Liver (tissue), 8 donors: ENCODE measurements at regions not wholly inside any gene's neighbourhood (a gene's known extent, or its start where the extent isn't known, plus 50 kb on each side); places are given as distances from the start of the nearest gene placed in this dataset.

Experiments used
- DNase-seq: peaks from one replicate; pipeline ENCODE4 v3.0.0-alpha.2; 2017; ENCODE audit warnings: low spot score
- H3K27ac ChIP-seq, 2 donors: one replicate each; pipeline ENCODE4 v1.7.0; 2013; ENCODE audit warnings: inconsistent platforms in 2 of 2, low read length in 2 of 2, control low read depth in 1 of 2, low read depth in 1 of 2, mild to moderate bottlenecking in 1 of 2
- H3K27me3 ChIP-seq, 4 donors: one replicate each; pipeline versions ENCODE4 v1.6.1 to v1.7.0; 2013; ENCODE audit warnings: low read length in 3 of 4, inconsistent platforms in 1 of 4, mild to moderate bottlenecking in 1 of 4, moderate library complexity in 1 of 4; ENCODE audit not compliant: control insufficient read depth in 4 of 4, insufficient read depth in 4 of 4
- H3K36me3 ChIP-seq, 4 donors: one replicate each; pipeline versions ENCODE4 v1.6.1 to v1.7.0; 2013; ENCODE audit warnings: low read length in 3 of 4, mild to moderate bottlenecking in 3 of 4, low read depth in 1 of 4, moderate library complexity in 1 of 4; ENCODE audit not compliant: control insufficient read depth in 4 of 4, insufficient read depth in 3 of 4
- H3K4me1 ChIP-seq, 4 donors: one replicate each; pipeline versions ENCODE4 v1.6.1 to v1.7.0; 2013; ENCODE audit warnings: low read length in 3 of 4, mild to moderate bottlenecking in 3 of 4, moderate library complexity in 1 of 4; ENCODE audit not compliant: control insufficient read depth in 4 of 4, insufficient read depth in 4 of 4
- H3K4me3 ChIP-seq, 3 donors: one replicate each; pipeline versions ENCODE4 v1.6.1 to v1.7.0; 2013; ENCODE audit warnings: low read length in 3 of 3, control low read depth in 1 of 3, low read depth in 1 of 3, mild to moderate bottlenecking in 1 of 3
- H3K9ac ChIP-seq, 2 donors: one replicate each; pipeline ENCODE4 v1.7.0; 2013; ENCODE audit warnings: low read length in 2 of 2, mild to moderate bottlenecking in 2 of 2, moderate library complexity in 2 of 2, control low read depth in 1 of 2, low read depth in 1 of 2
- H3K9me3 ChIP-seq, 4 donors: one replicate each; pipeline versions ENCODE4 v1.6.1 to v1.7.0; 2013; ENCODE audit warnings: low read length in 3 of 4; ENCODE audit not compliant: control insufficient read depth in 4 of 4
- CTCF ChIP-seq: fragments of 150-350 bp; IDR thresholded peaks from 2 replicates; pipeline ENCODE4 v1.5.1; 2017; ENCODE audit warnings: improper control_type of control experiment, low read depth, low read length; ENCODE audit not compliant: missing input control
- EGR1 ChIP-seq, 2 donors: IDR thresholded peaks; 2 replicates each; pipeline ENCODE4 v1.6.1; 2016 to 2018; ENCODE audit warnings: antibody characterized with exemption in 2 of 2, low read depth in 2 of 2
- FOXA1 ChIP-seq: IDR thresholded peaks from 2 replicates; pipeline ENCODE4 v1.6.1; 2016; ENCODE audit warnings: antibody characterized with exemption
- FOXA2 ChIP-seq: IDR thresholded peaks from 2 replicates; pipeline ENCODE4 v1.6.1; 2016; ENCODE audit warnings: antibody characterized with exemption
- GABPA ChIP-seq, 2 donors: IDR thresholded peaks in 1 of 2; conservative IDR thresholded peaks in 1 of 2; 2 replicates each; pipeline ENCODE4 v1.6.1; 2016; ENCODE audit warnings: antibody characterized with exemption in 2 of 2, mild to moderate bottlenecking in 1 of 2, moderate library complexity in 1 of 2
- HNF4A ChIP-seq, 2 donors: conservative IDR thresholded peaks; 2 replicates each; pipeline ENCODE4 v1.6.1; 2016; ENCODE audit warnings: antibody characterized with exemption in 2 of 2, mild to moderate bottlenecking in 2 of 2
- HNF4G ChIP-seq: IDR thresholded peaks from 2 replicates; pipeline ENCODE4 v1.6.1; 2016; ENCODE audit warnings: antibody characterized with exemption
- JUND ChIP-seq, 2 donors: IDR thresholded peaks; 2 replicates each; pipeline ENCODE4 v1.6.1; 2016; ENCODE audit warnings: antibody characterized with exemption in 2 of 2
- NR2F2 ChIP-seq: IDR thresholded peaks from 2 replicates; pipeline ENCODE4 v1.6.1; 2016; ENCODE audit warnings: antibody characterized with exemption
- RAD21 ChIP-seq, 2 donors: IDR thresholded peaks; 2 replicates each; pipeline ENCODE4 v1.6.1; 2016; ENCODE audit warnings: antibody characterized with exemption in 2 of 2, mild to moderate bottlenecking in 2 of 2
- REST ChIP-seq: IDR thresholded peaks from 2 replicates; pipeline ENCODE4 v1.6.1; 2016; ENCODE audit warnings: antibody characterized with exemption, mild to moderate bottlenecking
- RXRA ChIP-seq, 2 donors: IDR thresholded peaks; 2 replicates each; pipeline ENCODE4 v1.6.1; 2017 to 2018; ENCODE audit warnings: antibody characterized with exemption in 2 of 2, mild to moderate bottlenecking in 1 of 2
- SP1 ChIP-seq: IDR thresholded peaks from 2 replicates; pipeline ENCODE4 v1.6.1; 2018; ENCODE audit warnings: antibody characterized with exemption, mild to moderate bottlenecking
- TAF1 ChIP-seq: conservative IDR thresholded peaks from 2 replicates; pipeline ENCODE4 v1.6.1; 2016; ENCODE audit warnings: antibody characterized with exemption, mild to moderate bottlenecking
- YY1 ChIP-seq: IDR thresholded peaks from 2 replicates; pipeline ENCODE4 v1.6.1; 2016; ENCODE audit warnings: antibody characterized with exemption, mild to moderate bottlenecking
- WGBS: extraction: QIAGEN DNeasy Blood & Tissue Kit; methylation state at CpG from one replicate; pipeline ENCODE4 v1.1.7; 2013; 5-methylcytosine and 5-hydroxymethylcytosine counted together
- TF ChIP-seq, protein P1 (sequence below): IDR thresholded peaks from 2 replicates; pipeline ENCODE4 v1.6.1; 2016; ENCODE audit warnings: antibody characterized with exemption
- TF ChIP-seq, protein P2 (sequence below): IDR thresholded peaks from 2 replicates; pipeline ENCODE4 v1.6.1; 2016; ENCODE audit warnings: antibody characterized with exemption
- TF ChIP-seq, protein P3 (sequence below): IDR thresholded peaks from 2 replicates; pipeline ENCODE4 v1.6.1; 2016; ENCODE audit warnings: antibody characterized with exemption
- donor health status: healthy.
- donor health status: healthy.
- donor health status: healthy.
- donor health status: healthy.
- donor health status: healthy.

GRCh38 chr2:21367421-21367820 is 243.7 kb downstream of the TDRD15 start:
- no peaks in the 10 kb centered on the region for H3K9me3 ChIP-seq
- no peak overlapping the region for H3K4me3 ChIP-seq
- no peak overlapping the region for H3K9ac ChIP-seq
- 99% methylated on average over 3 of the region's 3 CpGs for WGBS
- no peak for TF ChIP-seq FOXA2
- no peak overlapping the region for H3K27ac ChIP-seq
- H3K4me1 ChIP-seq, result no peaks in the 10 kb centered on the region
- no peaks in the 10 kb centered on the region for H3K36me3 ChIP-seq
- H3K27me3 ChIP-seq, result no peaks in the 10 kb centered on the region
- DNase-seq, result no peak

- DNase-seq, result no peak
- Histone ChIP-seq H3K4me3 (no peak overlapping the region), H3K9ac (no peak overlapping the region), H3K4me1 (no peaks in the 10 kb centered on the region), H3K9me3 (no peaks in the 10 kb centered on the region), H3K36me3 (no peaks in the 10 kb centered on the region), H3K27ac (no peak overlapping the region), H3K27me3 (no peaks in the 10 kb centered on the region)
- WGBS, result 91% methylated on average over 2 of the region's 2 CpGs
- no peak for TF ChIP-seq RAD21 (IDR thresholded peaks at IDR 0.05)
These were observed 246.0 kb downstream of the TDRD15 start for GRCh38 chr2:21369787-21370186.

DNA sequence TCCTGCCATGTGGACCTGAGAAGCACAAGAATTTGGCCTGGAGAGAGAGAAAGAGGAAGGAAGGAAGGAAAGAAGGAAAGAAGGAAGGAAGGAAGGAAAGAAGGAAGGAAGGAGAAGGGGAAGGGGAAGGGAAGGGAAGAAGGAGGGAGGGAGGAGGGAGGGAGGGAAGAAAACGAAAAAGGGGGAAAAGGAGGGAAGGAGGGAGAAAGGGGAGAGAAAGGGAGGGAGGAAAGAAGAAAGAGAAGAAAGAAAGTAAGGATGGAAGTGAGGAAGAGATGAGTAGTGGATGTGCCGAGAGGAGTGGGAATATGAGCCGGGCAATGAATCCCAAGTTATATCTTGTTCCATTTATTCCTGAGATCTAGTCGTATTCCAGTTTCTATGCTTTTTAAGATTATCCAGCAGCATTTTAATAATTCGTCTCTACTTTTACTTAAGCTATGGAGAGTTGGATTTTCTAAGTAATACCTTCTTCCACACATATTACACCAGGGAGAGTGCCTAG is 247.8 kb downstream of the TDRD15 start:
- no peak for DNase-seq
- 82% methylated on average over 5 of the region's 5 CpGs for WGBS
- H3K27ac ChIP-seq, result no peak overlapping the region
- H3K4me1 ChIP-seq, result no peaks in the 10 kb centered on the region
- H3K9me3 ChIP-seq, result no peaks in the 10 kb centered on the region
- TF ChIP-seq NR2F2, result no peak
- no peak for TF ChIP-seq RAD21 (IDR thresholded peaks at IDR 0.05)
- TF ChIP-seq CTCF, result no peak
- TF ChIP-seq FOXA2, result no peak
- no peak for TF ChIP-seq HNF4G
- no peak for TF ChIP-seq FOXA1
- no peak for TF ChIP-seq TAF1
- TF ChIP-seq GABPA (IDR thresholded peaks at IDR 0.05 in 1 of 2, conservative IDR thresholded peaks at IDR 0.05 in 1 of 2), result no peak
- TF ChIP-seq, protein P1, sequence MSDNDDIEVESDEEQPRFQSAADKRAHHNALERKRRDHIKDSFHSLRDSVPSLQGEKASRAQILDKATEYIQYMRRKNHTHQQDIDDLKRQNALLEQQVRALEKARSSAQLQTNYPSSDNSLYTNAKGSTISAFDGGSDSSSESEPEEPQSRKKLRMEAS, result no peak
- TF ChIP-seq, protein P2, sequence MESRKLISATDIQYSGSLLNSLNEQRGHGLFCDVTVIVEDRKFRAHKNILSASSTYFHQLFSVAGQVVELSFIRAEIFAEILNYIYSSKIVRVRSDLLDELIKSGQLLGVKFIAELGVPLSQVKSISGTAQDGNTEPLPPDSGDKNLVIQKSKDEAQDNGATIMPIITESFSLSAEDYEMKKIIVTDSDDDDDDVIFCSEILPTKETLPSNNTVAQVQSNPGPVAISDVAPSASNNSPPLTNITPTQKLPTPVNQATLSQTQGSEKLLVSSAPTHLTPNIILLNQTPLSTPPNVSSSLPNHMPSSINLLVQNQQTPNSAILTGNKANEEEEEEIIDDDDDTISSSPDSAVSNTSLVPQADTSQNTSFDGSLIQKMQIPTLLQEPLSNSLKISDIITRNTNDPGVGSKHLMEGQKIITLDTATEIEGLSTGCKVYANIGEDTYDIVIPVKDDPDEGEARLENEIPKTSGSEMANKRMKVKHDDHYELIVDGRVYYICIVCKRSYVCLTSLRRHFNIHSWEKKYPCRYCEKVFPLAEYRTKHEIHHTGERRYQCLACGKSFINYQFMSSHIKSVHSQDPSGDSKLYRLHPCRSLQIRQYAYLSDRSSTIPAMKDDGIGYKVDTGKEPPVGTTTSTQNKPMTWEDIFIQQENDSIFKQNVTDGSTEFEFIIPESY, result no peak
- TF ChIP-seq SP1, result no peak
- no peak for TF ChIP-seq JUND (IDR thresholded peaks at IDR 0.05)
- TF ChIP-seq, protein P3, sequence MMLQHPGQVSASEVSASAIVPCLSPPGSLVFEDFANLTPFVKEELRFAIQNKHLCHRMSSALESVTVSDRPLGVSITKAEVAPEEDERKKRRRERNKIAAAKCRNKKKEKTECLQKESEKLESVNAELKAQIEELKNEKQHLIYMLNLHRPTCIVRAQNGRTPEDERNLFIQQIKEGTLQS, result no peak
- no peak for TF ChIP-seq EGR1 (IDR thresholded peaks at IDR 0.05; ENCODE audit: low read depth in 2 of 2)
- no peak for TF ChIP-seq RXRA (IDR thresholded peaks at IDR 0.05)
- no peak for TF ChIP-seq YY1
- no peak for TF ChIP-seq REST
- no peak for TF ChIP-seq HNF4A (conservative IDR thresholded peaks at IDR 0.05)
- H3K36me3 ChIP-seq, result no peaks in the 10 kb centered on the region
- H3K9ac ChIP-seq, result no peak overlapping the region
- no peaks in the 10 kb centered on the region for H3K27me3 ChIP-seq
- H3K4me3 ChIP-seq, result no peak overlapping the region
